Spleen (tissue), 11 donors: ENCODE measurements at regions not wholly inside any gene's neighbourhood (a gene's known extent, or its start where the extent isn't known, plus 50 kb on each side); places are given as distances from the start of the nearest gene placed in this dataset.
A peak's percentile ranks its signal among the peaks of the same experiment; 100 is the strongest.
"Not testable (repeated sequence)": the region's sequence is repeated elsewhere in the genome, so short reads cannot be mapped to it uniquely, and the experiment has no call there.

Experiments
- DNase-seq: peaks from one replicate; pipeline ENCODE4 v3.0.0-alpha.2; 2020
- H3K27ac ChIP-seq, 8 donors: fragments of 200-600 bp; sonication (generic) in 7 of 8; 1 replicate in 4 of 8; 2 replicates in 4 of 8; pipeline versions ENCODE4 v1.5.0 to v1.8.0; 2016 to 2021; ENCODE audit warnings: inconsistent platforms in 4 of 8, mild to moderate bottlenecking in 4 of 8, moderate library complexity in 1 of 8
- H3K27me3 ChIP-seq, 7 donors: fragments of 200-600 bp; sonication (generic) in 6 of 7; replicated peaks in 1 of 7; 1 replicate in 4 of 7; 2 replicates in 3 of 7; pipeline versions ENCODE4 v1.5.0 to v1.8.0; 2016 to 2021; ENCODE audit warnings: inconsistent platforms in 3 of 7, mild to moderate bottlenecking in 1 of 7
- H3K36me3 ChIP-seq, 6 donors: fragments of 200-600 bp; sonication (generic) in 5 of 6; 1 replicate in 4 of 6; 2 replicates in 2 of 6; pipeline versions ENCODE4 v1.5.0 to v1.8.0; 2016 to 2021; ENCODE audit warnings: inconsistent platforms in 2 of 6
- H3K4me1 ChIP-seq, 6 donors: fragments of 200-600 bp; sonication (generic) in 5 of 6; 1 replicate in 3 of 6; 2 replicates in 3 of 6; pipeline versions ENCODE4 v1.5.0 to v1.8.0; 2016 to 2021; ENCODE audit warnings: inconsistent platforms in 3 of 6
- H3K4me3 ChIP-seq, 8 donors: fragments of 200-600 bp; sonication (generic) in 7 of 8; 1 replicate in 4 of 8; 2 replicates in 4 of 8; pipeline versions ENCODE4 v1.5.0 to v1.8.0; 2016 to 2021; ENCODE audit warnings: inconsistent platforms in 4 of 8, mild to moderate bottlenecking in 4 of 8, moderate library complexity in 2 of 8
- H3K9me3 ChIP-seq, 8 donors: fragments of 200-600 bp; sonication (generic) in 7 of 8; 1 replicate in 4 of 8; 2 replicates in 4 of 8; pipeline versions ENCODE4 v1.5.0 to v1.8.0; 2016 to 2021; ENCODE audit warnings: inconsistent platforms in 4 of 8
- CTCF ChIP-seq, 11 experiments: fragments of 200-600 bp in 7 of 11; fragments of 450-650 bp in 4 of 11; sonication (generic) in 4 of 11; IDR thresholded peaks in 8 of 11; conservative IDR thresholded peaks in 3 of 11; 1 replicate in 7 of 11; 2 replicates in 4 of 11; pipeline versions ENCODE4 v1.4.0 to v1.8.0; 2016 to 2021; ENCODE audit warnings: antibody characterized with exemption in 11 of 11, inconsistent platforms in 4 of 11, mild to moderate bottlenecking in 1 of 11
- POLR2A ChIP-seq, 3 donors: fragments of 450-650 bp; IDR thresholded peaks; one replicate each; pipeline ENCODE4 v1.5.1; 2017; ENCODE audit warnings: antibody characterized with exemption in 3 of 3, mild to moderate bottlenecking in 1 of 3
- POLR2AphosphoS5 ChIP-seq, 3 donors: sonication (generic); formaldehyde crosslinking; IDR thresholded peaks; one replicate each; pipeline ENCODE4 v1.5.1; 2017; ENCODE audit warnings: antibody characterized with exemption in 3 of 3
- WGBS, 5 donors: extraction: QIAGEN DNeasy Blood & Tissue Kit in 3 of 5; methylation state at CpG; one replicate each; pipeline versions ENCODE4 v1.1.5 to v1.1.7; 2013 to 2018; 5-methylcytosine and 5-hydroxymethylcytosine counted together
- intact Hi-C: fragments of 100-400 bp; cut with DNase I; formaldehyde crosslinking; loops from one replicate; pipeline ENCODE4 v1.15.0; 2023; ENCODE audit warnings: low total_unique reads
- donor health status: healthy with polysubstance abuse.
- donor health status: DM: no; HTN: no; CAD: no; lungs with moderate emphysema.
- donor health status: DM: no; HTN: no; CAD: no.
- donor health status: Bipolar disorder and iron deficiency.
- donor health status: healthy.
- donor health status: DM: no; HTN: no; CAD: no.
- donor health status: DM: yes; HTN: yes; CAD: no.

GRCh38 chr7:68217426-68217825 lies 1220.8 kb downstream of the TYW1 start:
- intact Hi-C loops = no loop called here
- no peaks in the 10 kb centered on the region for H3K36me3 ChIP-seq
- TF ChIP-seq CTCF (IDR thresholded peaks at IDR 0.05 in 8 of 11, conservative IDR thresholded peaks at IDR 0.05 in 3 of 11) = no peak
- TF ChIP-seq POLR2AphosphoS5 (IDR thresholded peaks at IDR 0.05) = no peak
- TF ChIP-seq POLR2A (IDR thresholded peaks at IDR 0.05) = no peak
- peaks cover 0 to 40% (median 0%) of the 10 kb centered on the region in 8 donors for H3K9me3 ChIP-seq
- H3K4me3 ChIP-seq = no peak overlapping the region
- no peaks in the 10 kb centered on the region for H3K4me1 ChIP-seq
- no peak overlapping the region for H3K27ac ChIP-seq
- 75 to 86% (median 77%) methylated on average over 2 of the region's 2 CpGs for WGBS, 5 donors
- H3K27me3 ChIP-seq = no peaks in the 10 kb centered on the region
- DNase-seq = no peak

GRCh38 chr7:68218461-68218860 lies 1221.8 kb downstream of the TYW1 start:
- 59 to 72% (median 71%) methylated on average over 1 of the region's 1 CpG for WGBS, 5 donors
- intact Hi-C loops = no loop called here

GRCh38 chr7:68222311-68222710 lies 1225.7 kb downstream of the TYW1 start:
- Histone ChIP-seq H3K27me3 (peaks cover 0 to 4% (median 0%) of the 10 kb centered on the region in 7 donors), H3K4me1 (no peaks in the 10 kb centered on the region), H3K27ac (no peak overlapping the region), H3K4me3 (no peak overlapping the region), H3K9me3 (peaks cover 0 to 29% (median 0%) of the 10 kb centered on the region in 8 donors), H3K36me3 (no peaks in the 10 kb centered on the region)
- 59 to 86% (median 76%) methylated on average over 1 of the region's 1 CpG for WGBS, 5 donors
- TF ChIP-seq CTCF (IDR thresholded peaks at IDR 0.05 in 8 of 11, conservative IDR thresholded peaks at IDR 0.05 in 3 of 11) = no peak
- TF ChIP-seq POLR2A (IDR thresholded peaks at IDR 0.05) = no peak
- no peak for TF ChIP-seq POLR2AphosphoS5 (IDR thresholded peaks at IDR 0.05)
- DNase-seq = peak; percentile 10
- intact Hi-C loops = no loop called here

More at GRCh38 chr7:68218461-68218860, 1221.8 kb downstream of the TYW1 start:
- DNase-seq = peak; percentile 3
- Histone ChIP-seq H3K4me3 (no peak overlapping the region), H3K9me3 (peaks cover 0 to 36% (median 0%) of the 10 kb centered on the region in 8 donors), H3K36me3 (no peaks in the 10 kb centered on the region), H3K27ac (no peak overlapping the region), H3K27me3 (no peaks in the 10 kb centered on the region), H3K4me1 (no peaks in the 10 kb centered on the region)
- TF ChIP-seq POLR2A (IDR thresholded peaks at IDR 0.05) (no peak), CTCF (IDR thresholded peaks at IDR 0.05 in 8 of 11, conservative IDR thresholded peaks at IDR 0.05 in 3 of 11) (no peak), POLR2AphosphoS5 (IDR thresholded peaks at IDR 0.05) (no peak)

- Histone ChIP-seq H3K9me3 (peaks cover 0 to 19% (median 0%) of the 10 kb centered on the region in 8 donors), H3K36me3 (no peaks in the 10 kb centered on the region), H3K27ac (no peak overlapping the region), H3K27me3 (peaks cover 0 to 4% (median 0%) of the 10 kb centered on the region in 7 donors), H3K4me1 (no peaks in the 10 kb centered on the region), H3K4me3 (no peak overlapping the region)
- TF ChIP-seq POLR2A (IDR thresholded peaks at IDR 0.05) = no peak
- TF ChIP-seq CTCF (IDR thresholded peaks at IDR 0.05 in 8 of 11, conservative IDR thresholded peaks at IDR 0.05 in 3 of 11) = no peak
- TF ChIP-seq POLR2AphosphoS5 (IDR thresholded peaks at IDR 0.05) = no peak
- intact Hi-C loops = no loop called here
- 51 to 63% (median 58%) methylated on average over 10 of the region's 10 CpGs for WGBS, 5 donors
- no peak for DNase-seq
Observed at GRCh38 chr7:68224041-68224741, 1227.6 kb downstream of the TYW1 start.

GRCh38 chr7:68231011-68231410 lies 1234.4 kb downstream of the TYW1 start:
- H3K27ac ChIP-seq, H3K36me3 ChIP-seq, intact Hi-C loops, H3K4me3 ChIP-seq, H3K4me1 ChIP-seq, H3K27me3 ChIP-seq, DNase-seq: not testable (repeated sequence)
- H3K9me3 ChIP-seq = peaks cover 0 to 17% (median 0%) of the 10 kb centered on the region in 8 donors
- 85 to 100% (median 98%) methylated on average over 1 to 28 of the region's 28 CpGs for WGBS, 5 donors
